HCT116 (cell line): ENCODE measurements at regions not wholly inside any gene's neighbourhood (a gene's known extent, or its start where the extent isn't known, plus 50 kb on each side); places are given as distances from the start of the nearest gene placed in this dataset.

Experiments
- ATAC-seq: fragments of 200-7000 bp; cut with Tn5 transposase; 2 replicates; pipeline ENCODE4 v1.9.1; 2020; ENCODE audit warnings: mild to moderate bottlenecking, moderate library complexity
- BruUV-seq: library from RNA; stranded (reverse); fragments of 400-500 nt; replicated peaks from 2 replicates; lab custom pipeline; 2021; lab: Mats Ljungman, UMichigan
- CTCF ChIA-PET: fragments of 300-600 bp; sonication (Branson Sonifier 250); formaldehyde crosslinking; loops from one replicate; lab custom pipeline; 2021; ENCODE audit warnings: antibody characterized with exemption; lab: Charles Lee
- POLR2A ChIA-PET: fragments of 300-600, 350-600 bp; sonication (Branson Sonifier 250); formaldehyde crosslinking; loops from one replicate; lab custom pipeline; 2021; ENCODE audit warnings: antibody characterized with exemption; lab: Charles Lee
- RAD21 ChIA-PET, 2 experiments: fragments of 300-600 bp; sonication (Branson Sonifier 250); formaldehyde crosslinking; loops; one replicate each; lab custom pipeline; 2023; ENCODE audit warnings: low total read pairs in 2 of 2; ENCODE audit not compliant: uncharacterized antibody in 2 of 2, unreplicated experiment in 2 of 2, low non-redundant PET in 1 of 2; lab: Charles Lee
- DNase-seq: peaks from one replicate; pipeline ENCODE4 v3.0.0-alpha.2; 2010; ENCODE audit warnings: low read depth, low spot score
- H2AFZ ChIP-seq: fragments of 200-600 bp; shearing (Covaris generic), sonication (generic); 2 replicates; pipeline ENCODE4 v1.6.1; 2017; ENCODE audit warnings: low read depth, mixed run types, mixed read lengths, antibody characterized with exemption, low read length; ENCODE audit not compliant: poor library complexity, severe bottlenecking
- H3K27ac ChIP-seq: 2 replicates; pipeline ENCODE4 v1.5.1; 2012; ENCODE audit warnings: low read depth, low read length
- H3K27me3 ChIP-seq: fragments of 200-600 bp; sonication (generic); 2 replicates; pipeline ENCODE4 v1.6.1; 2016; ENCODE audit warnings: mixed run types, low read length, mixed read lengths; ENCODE audit not compliant: insufficient read depth
- H3K36me3 ChIP-seq, 2 experiments: fragments of 200-500 bp in 1 of 2; fragments of 200-600 bp in 1 of 2; sonication (Bioruptor generic) in 1 of 2; sonication (generic) in 1 of 2; 2 replicates each; pipeline versions ENCODE4 v1.5.1 to v1.6.1; 2014 to 2016; ENCODE audit warnings: low read length in 2 of 2, inconsistent platforms in 1 of 2, mixed read lengths in 1 of 2, mixed run types in 1 of 2; ENCODE audit not compliant: insufficient read depth in 2 of 2, control insufficient read depth in 1 of 2
- H3K4me1 ChIP-seq, 2 experiments: fragments of 200-600 bp in 1 of 2; sonication (generic) in 1 of 2; 2 replicates each; pipeline versions ENCODE4 v1.5.1 to v1.6.1; 2012 to 2017; ENCODE audit warnings: low read length in 2 of 2, inconsistent platforms in 1 of 2, mild to moderate bottlenecking in 1 of 2, mixed read lengths in 1 of 2, mixed run types in 1 of 2, moderate library complexity in 1 of 2; ENCODE audit not compliant: insufficient read depth in 2 of 2, control insufficient read depth in 1 of 2
- H3K4me2 ChIP-seq: fragments of 200-600 bp; sonication (generic); 2 replicates; pipeline ENCODE4 v1.6.1; 2017; ENCODE audit warnings: mixed run types, low read length, mixed read lengths
- H3K4me3 ChIP-seq, 2 experiments: fragments of 200-600 bp in 1 of 2; sonication (generic) in 1 of 2; replicated peaks in 1 of 2; 2 replicates each; pipeline ENCODE4 v1.5.1; 2011 to 2016; ENCODE audit warnings: low read length in 2 of 2, control low read depth in 1 of 2, low read depth in 1 of 2, mild to moderate bottlenecking in 1 of 2, mixed read lengths in 1 of 2, mixed run types in 1 of 2
- H3K79me2 ChIP-seq: fragments of 200-600 bp; sonication (generic); 2 replicates; pipeline ENCODE4 v1.6.1; 2017; ENCODE audit warnings: mild to moderate bottlenecking, mixed run types, low read length, moderate library complexity, mixed read lengths; ENCODE audit not compliant: insufficient read depth
- H3K9ac ChIP-seq: fragments of 200-600 bp; sonication (generic); 2 replicates; pipeline ENCODE4 v1.6.1; 2016; ENCODE audit warnings: low read length, mixed read lengths
- H3K9me2 ChIP-seq: fragments of 200-600 bp; sonication (generic), shearing (Covaris generic); 2 replicates; pipeline ENCODE4 v1.6.1; 2017; ENCODE audit warnings: mixed run types, mild to moderate bottlenecking, moderate library complexity; ENCODE audit not compliant: insufficient read depth
- H3K9me3 ChIP-seq, 2 experiments: fragments of 200-500 bp in 1 of 2; fragments of 200-600 bp in 1 of 2; sonication (Bioruptor generic) in 1 of 2; sonication (generic) in 1 of 2; 2 replicates each; pipeline ENCODE4 v1.6.1; 2014 to 2017; ENCODE audit warnings: low read length in 2 of 2, mixed read lengths in 2 of 2, inconsistent platforms in 1 of 2, low read depth in 1 of 2, mild to moderate bottlenecking in 1 of 2, mixed run types in 1 of 2, moderate library complexity in 1 of 2; ENCODE audit not compliant: control insufficient read depth in 1 of 2, insufficient read depth in 1 of 2
- H4K20me1 ChIP-seq: fragments of 200-600 bp; sonication (generic), shearing (Covaris generic); 2 replicates; pipeline ENCODE4 v1.6.1; 2017; ENCODE audit warnings: mixed run types, mild to moderate bottlenecking, moderate library complexity; ENCODE audit not compliant: insufficient read depth
- CBX3 ChIP-seq: IDR thresholded peaks from 2 replicates; pipeline ENCODE4 v1.6.1; 2012; ENCODE audit warnings: low read depth
- CEBPB ChIP-seq: IDR thresholded peaks from 2 replicates; pipeline ENCODE4 v1.6.1; 2012; ENCODE audit warnings: low read depth
- EGR1 ChIP-seq: IDR thresholded peaks from 2 replicates; pipeline ENCODE4 v1.6.1; 2012; ENCODE audit warnings: low read depth
- ELF1 ChIP-seq: IDR thresholded peaks from 2 replicates; pipeline ENCODE4 v1.6.1; 2012; ENCODE audit warnings: low read depth, borderline replicate concordance
- EZH2 ChIP-seq: fragments of 200-600 bp; sonication (generic); IDR thresholded peaks from 2 replicates; pipeline ENCODE4 v1.6.1; 2017; ENCODE audit warnings: antibody characterized with exemption, mixed run types
- FOSL1 ChIP-seq: IDR thresholded peaks from 2 replicates; pipeline ENCODE4 v1.6.1; 2012; ENCODE audit warnings: low read depth
- JUND ChIP-seq: IDR thresholded peaks from 2 replicates; pipeline ENCODE4 v1.6.1; 2012
- MAX ChIP-seq: IDR thresholded peaks from 2 replicates; pipeline ENCODE4 v1.6.1; 2012
- POLR2A ChIP-seq: IDR thresholded peaks from 2 replicates; pipeline ENCODE4 v1.7.0; 2011; ENCODE audit warnings: borderline replicate concordance; ENCODE audit not compliant: insufficient read depth, insufficient read length; ENCODE audit errors: extremely low read depth
- RAD21 ChIP-seq: IDR thresholded peaks from 2 replicates; pipeline ENCODE4 v1.6.1; 2012; ENCODE audit warnings: low read depth, mild to moderate bottlenecking
- SIN3A ChIP-seq: IDR thresholded peaks from 2 replicates; pipeline ENCODE4 v1.6.1; 2012; ENCODE audit warnings: low read depth
- SP1 ChIP-seq: IDR thresholded peaks from 2 replicates; pipeline ENCODE4 v1.6.1; 2012; ENCODE audit warnings: low read depth
- SRF ChIP-seq: IDR thresholded peaks from 2 replicates; pipeline ENCODE4 v1.6.1; 2012; ENCODE audit warnings: low read depth
- intact Hi-C: fragments of 100-400 bp; cut with micrococcal nuclease; formaldehyde crosslinking; loops from 2 replicates; pipeline ENCODE4 v1.10.0; 2022
- TF ChIP-seq, protein P1 (sequence below), 3 experiments: fragments of 200-600 bp in 1 of 3; sonication (generic) in 1 of 3; IDR thresholded peaks in 2 of 3; conservative IDR thresholded peaks in 1 of 3; 2 replicates each; pipeline ENCODE4 v1.5.1; 2012 to 2017; ENCODE audit warnings: low read depth in 2 of 3, low read length in 2 of 3, antibody characterized with exemption in 1 of 3, borderline replicate concordance in 1 of 3, control low read depth in 1 of 3, mild to moderate bottlenecking in 1 of 3, mixed read lengths in 1 of 3, mixed run types in 1 of 3, moderate library complexity in 1 of 3; ENCODE audit not compliant: insufficient read depth in 1 of 3

GRCh38 chr19:27714857-27715256 lies 1498.1 kb downstream of the UQCRFS1 start:
- no peak for DNase-seq
- no TSS peak for BruUV-seq
- no peak overlapping the region for H3K4me2 ChIP-seq
- no peak overlapping the region for H3K27ac ChIP-seq
- no peaks in the 10 kb centered on the region for H4K20me1 ChIP-seq
- no peaks in the 10 kb centered on the region for H3K9me2 ChIP-seq
- TF ChIP-seq EZH2 (no peak), MAX (no peak), RAD21 (no peak), EGR1 (no peak), SRF (no peak), CEBPB (no peak), POLR2A (no peak), SP1 (no peak), ELF1 (no peak), FOSL1 (no peak), JUND (no peak), CBX3 (no peak), SIN3A (no peak)
- TF ChIP-seq, protein P1, sequence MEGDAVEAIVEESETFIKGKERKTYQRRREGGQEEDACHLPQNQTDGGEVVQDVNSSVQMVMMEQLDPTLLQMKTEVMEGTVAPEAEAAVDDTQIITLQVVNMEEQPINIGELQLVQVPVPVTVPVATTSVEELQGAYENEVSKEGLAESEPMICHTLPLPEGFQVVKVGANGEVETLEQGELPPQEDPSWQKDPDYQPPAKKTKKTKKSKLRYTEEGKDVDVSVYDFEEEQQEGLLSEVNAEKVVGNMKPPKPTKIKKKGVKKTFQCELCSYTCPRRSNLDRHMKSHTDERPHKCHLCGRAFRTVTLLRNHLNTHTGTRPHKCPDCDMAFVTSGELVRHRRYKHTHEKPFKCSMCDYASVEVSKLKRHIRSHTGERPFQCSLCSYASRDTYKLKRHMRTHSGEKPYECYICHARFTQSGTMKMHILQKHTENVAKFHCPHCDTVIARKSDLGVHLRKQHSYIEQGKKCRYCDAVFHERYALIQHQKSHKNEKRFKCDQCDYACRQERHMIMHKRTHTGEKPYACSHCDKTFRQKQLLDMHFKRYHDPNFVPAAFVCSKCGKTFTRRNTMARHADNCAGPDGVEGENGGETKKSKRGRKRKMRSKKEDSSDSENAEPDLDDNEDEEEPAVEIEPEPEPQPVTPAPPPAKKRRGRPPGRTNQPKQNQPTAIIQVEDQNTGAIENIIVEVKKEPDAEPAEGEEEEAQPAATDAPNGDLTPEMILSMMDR (IDR thresholded peaks at IDR 0.05 in 2 of 3, conservative IDR thresholded peaks at IDR 0.05 in 1 of 3; ENCODE audit: borderline replicate concordance in 1 of 3, insufficient read depth in 1 of 3, low read depth in 2 of 3, low read length in 2 of 3) = no peak
- no peaks in the 10 kb centered on the region for H3K36me3 ChIP-seq
- intact Hi-C loops = no loop called here
- H3K79me2 ChIP-seq = no peaks in the 10 kb centered on the region
- H3K4me3 ChIP-seq = no peak overlapping the region
- no peaks in the 10 kb centered on the region for H3K27me3 ChIP-seq
- no peaks in the 10 kb centered on the region for H3K4me1 ChIP-seq
- peaks cover 0 to 4% of the 10 kb centered on the region in 2 experiments; a peak in 1 of 4 replicates for H3K9me3 ChIP-seq
- ATAC-seq = no peak
- H3K9ac ChIP-seq = no peak overlapping the region
- RAD21 ChIA-PET = no interaction called here
- CTCF ChIA-PET = no interaction called here
- POLR2A ChIA-PET = no interaction called here
- no peak overlapping the region for H2AFZ ChIP-seq
